Mammary epithelial cell (primary cell): ENCODE measurements at regions not wholly inside any gene's neighbourhood (a gene's known extent, or its start where the extent isn't known, plus 50 kb on each side); places are given as distances from the start of the nearest gene placed in this dataset.

ENCODE experiments used
- CTCF ChIP-seq, 2 donors: IDR thresholded peaks in 1 of 2; conservative IDR thresholded peaks in 1 of 2; 2 replicates each; pipeline ENCODE4 v1.5.1; 2011 to 2012; ENCODE audit warnings: inconsistent platforms in 2 of 2, low read length in 2 of 2, mild to moderate bottlenecking in 2 of 2, control low read depth in 1 of 2, low read depth in 1 of 2; ENCODE audit not compliant: insufficient read depth in 1 of 2; ENCODE audit errors: extremely low read depth in 1 of 2
- EZH2 ChIP-seq: IDR thresholded peaks from 2 replicates; pipeline ENCODE4 v1.6.1; 2012; ENCODE audit warnings: low read length, inconsistent platforms, borderline replicate concordance

- TF ChIP-seq CTCF (conservative IDR thresholded peaks at IDR 0.05 in 1 of 2, IDR thresholded peaks at IDR 0.05 in 1 of 2; ENCODE audit: extremely low read depth in 1 of 2, insufficient read depth in 1 of 2, low read depth in 1 of 2, low read length in 2 of 2) (no peak), EZH2 (no peak)
Observed at GRCh38 chr3:153096731-153097131, 65.3 kb upstream of the RAP2B start.
